Activated CD8-positive, alpha-beta T cell treated with anti-CD3 and anti-CD28 coated beads for 36 hours (primary cell): ENCODE measurements at regions not wholly inside any gene's neighbourhood (a gene's known extent, or its start where the extent isn't known, plus 50 kb on each side); places are given as distances from the start of the nearest gene placed in this dataset.

Source experiments
- ATAC-seq: fragments of 200-7000 bp; cut with Tn5 transposase; one replicate; pipeline ENCODE4 v1.10.0; 2021; ENCODE audit warnings: mild to moderate bottlenecking, moderate library complexity
- CTCF ChIA-PET: fragments of 350-600 bp; sonication (Branson Sonifier 250); formaldehyde crosslinking; loops from one replicate; lab custom pipeline; 2021; ENCODE audit warnings: antibody characterized with exemption; lab: Charles Lee
- POLR2A ChIA-PET: fragments of 350-600 bp; sonication (Branson Sonifier 250); formaldehyde crosslinking; loops from one replicate; lab custom pipeline; 2021; ENCODE audit warnings: antibody characterized with exemption; lab: Charles Lee
- DNase-seq: peaks from one replicate; pipeline ENCODE4 v3.0.0-alpha.2; 2020
- H3K27ac Mint-ChIP-seq: one replicate; pipeline ENCODE4 v1.8.0; 2021; ENCODE audit warnings: mild to moderate bottlenecking, mixed read lengths
- H3K27me3 Mint-ChIP-seq: one replicate; pipeline ENCODE4 v1.8.0; 2021; ENCODE audit warnings: mixed read lengths
- H3K36me3 Mint-ChIP-seq: one replicate; pipeline ENCODE4 v1.8.0; 2021; ENCODE audit warnings: low read depth, mixed read lengths
- H3K4me1 Mint-ChIP-seq: one replicate; pipeline ENCODE4 v1.8.0; 2021; ENCODE audit warnings: low read depth, mixed read lengths
- H3K4me3 Mint-ChIP-seq: one replicate; pipeline ENCODE4 v1.8.0; 2021; ENCODE audit warnings: mild to moderate bottlenecking, moderate library complexity, mixed read lengths
- H3K9me3 Mint-ChIP-seq: one replicate; pipeline ENCODE4 v1.8.0; 2021; ENCODE audit warnings: mixed read lengths
- CTCF ChIP-seq: fragments of 200-600 bp; IDR thresholded peaks from one replicate; pipeline ENCODE4 v1.8.0; 2022; ENCODE audit warnings: antibody characterized with exemption, mild to moderate bottlenecking
- intact Hi-C: fragments of 100-400 bp; cut with micrococcal nuclease; formaldehyde crosslinking; loops from one replicate; pipeline ENCODE4 v1.10.0; 2022

- no peak for ATAC-seq
- TF ChIP-seq CTCF, result no peak
- Mint-ChIP-seq H3K36me3 (no peaks in the 10 kb centered on the region), H3K4me1 (no peaks in the 10 kb centered on the region), H3K4me3 (no peak overlapping the region), H3K9me3 (no peaks in the 10 kb centered on the region), H3K27me3 (no peaks in the 10 kb centered on the region), H3K27ac (no peak overlapping the region)
- ChIA-PET POLR2A (no interaction called here), CTCF (no interaction called here)
- intact Hi-C loops, result no loop called here
- DNase-seq, result no peak
Observed at GRCh38 chr2:221286406-221286805, 285.7 kb downstream of the EPHA4 start.

GRCh38 chr2:221289389-221289788 lies 282.7 kb downstream of the EPHA4 start:
- ChIA-PET POLR2A (no interaction called here), CTCF (interaction anchor here (0.7 to 1.0 kb wide), 2 partner anchors 15 to 112 kb away, joined by 3 to 4 read pairs; no protein-coding TSS in a partner anchor)
- Mint-ChIP-seq H3K4me1 (no peaks in the 10 kb centered on the region), H3K4me3 (no peak overlapping the region), H3K27ac (no peak overlapping the region), H3K27me3 (no peaks in the 10 kb centered on the region), H3K9me3 (no peaks in the 10 kb centered on the region), H3K36me3 (no peaks in the 10 kb centered on the region)
- TF ChIP-seq CTCF, result no peak
- DNase-seq, result no peak
- intact Hi-C loops, result no loop called here
- ATAC-seq, result no peak

GRCh38 chr2:221289846-221290245 lies 282.3 kb downstream of the EPHA4 start:
- intact Hi-C loops, result no loop called here
- DNase-seq (no peak), ATAC-seq (no peak)
- no peaks in the 10 kb centered on the region for H3K4me1 Mint-ChIP-seq
- no peaks in the 10 kb centered on the region for H3K36me3 Mint-ChIP-seq
- no peaks in the 10 kb centered on the region for H3K9me3 Mint-ChIP-seq
- POLR2A ChIA-PET, result no interaction called here
- no peak overlapping the region for H3K27ac Mint-ChIP-seq
- CTCF ChIA-PET, result interaction anchor here (1.0 kb wide), 1 partner anchor 15 kb away, joined by 3 read pairs; no protein-coding TSS in a partner anchor
- H3K4me3 Mint-ChIP-seq, result no peak overlapping the region
- H3K27me3 Mint-ChIP-seq, result no peaks in the 10 kb centered on the region
- no peak for TF ChIP-seq CTCF

GRCh38 chr2:221293949-221294742 lies 278.0 kb downstream of the EPHA4 start:
- H3K4me3 Mint-ChIP-seq, result no peak overlapping the region
- CTCF ChIA-PET, result no interaction called here
- no peaks in the 10 kb centered on the region for H3K9me3 Mint-ChIP-seq
- intact Hi-C loops, result no loop called here
- H3K27ac Mint-ChIP-seq, result no peak overlapping the region
- no peaks in the 10 kb centered on the region for H3K4me1 Mint-ChIP-seq
- ATAC-seq (no peak), DNase-seq (no peak)
- POLR2A ChIA-PET, result no interaction called here
- H3K36me3 Mint-ChIP-seq, result no peaks in the 10 kb centered on the region
- no peak for TF ChIP-seq CTCF
- peaks cover 2% of the 10 kb centered on the region for H3K27me3 Mint-ChIP-seq

- H3K4me3 Mint-ChIP-seq, result no peak overlapping the region
- ChIA-PET CTCF (no interaction called here), POLR2A (no interaction called here)
- no peak for ATAC-seq
- intact Hi-C loops, result no loop called here
- no peaks in the 10 kb centered on the region for H3K4me1 Mint-ChIP-seq
- TF ChIP-seq CTCF, result no peak
- no peaks in the 10 kb centered on the region for H3K9me3 Mint-ChIP-seq
- DNase-seq, result no peak
- H3K27ac Mint-ChIP-seq, result no peak overlapping the region
- H3K27me3 Mint-ChIP-seq, result peaks cover 1% of the 10 kb centered on the region
- H3K36me3 Mint-ChIP-seq, result no peaks in the 10 kb centered on the region
Observed at GRCh38 chr2:221304916-221305315, 267.2 kb downstream of the EPHA4 start.
